ENCODE measurements at regions not wholly inside any gene's neighbourhood (a gene's known extent, or its start where the extent isn't known, plus 50 kb on each side); places are given as distances from the start of the nearest gene placed in this dataset.

DNA sequence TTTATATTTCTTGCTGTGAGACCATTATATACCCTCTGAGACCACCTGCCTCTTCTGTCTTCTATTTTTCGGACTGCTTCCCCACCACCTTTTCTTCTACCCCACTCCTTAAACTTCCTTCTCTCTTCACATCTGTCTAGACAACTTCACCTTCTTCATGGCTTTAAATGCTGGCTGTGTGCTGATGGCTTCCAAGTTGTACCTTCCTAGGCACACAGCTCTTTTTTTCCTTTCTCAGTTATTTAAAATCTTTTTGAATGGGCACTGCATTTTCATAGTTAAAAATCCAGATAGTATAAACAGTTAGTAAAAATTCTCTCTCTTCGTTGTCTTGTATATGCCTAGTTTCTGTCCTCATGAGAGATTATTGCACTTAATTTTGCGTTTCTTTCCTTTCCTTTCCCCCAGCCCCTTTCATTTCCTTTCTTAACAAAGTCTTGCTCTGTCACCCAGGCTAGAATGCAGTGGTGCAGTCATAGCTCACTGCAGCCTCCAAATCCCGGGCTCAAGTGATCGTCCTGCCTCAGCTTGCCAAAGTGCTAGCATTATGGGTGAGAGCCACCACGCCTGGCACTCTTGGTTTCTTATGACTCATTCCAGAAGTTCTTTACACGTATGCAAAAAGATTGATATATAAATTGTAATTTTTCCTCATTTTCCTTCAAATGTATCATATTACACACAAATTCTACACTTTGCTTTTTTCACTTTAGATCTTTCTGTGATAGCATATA lies 114.3 kb downstream of the NPIPB5 start:
- H3K9me2 ChIP-seq (replicated peaks; ENCODE audit: low read depth, low read length), result no peaks in the 10 kb centered on the region
- H3K79me2 ChIP-seq (ENCODE audit: insufficient read depth, low read length), result no peaks in the 10 kb centered on the region
- no peaks in the 10 kb centered on the region for H3K36me3 ChIP-seq (ENCODE audit: insufficient read depth, low read length)
- no peaks in the 10 kb centered on the region for H3K27me3 ChIP-seq (ENCODE audit: insufficient read depth, low read length, poor library complexity, severe bottlenecking)
- H3K9me3 ChIP-seq (ENCODE audit: insufficient read depth, low read depth, low read length), result no peaks in the 10 kb centered on the region
- no peak overlapping the region for H3K4me3 ChIP-seq (ENCODE audit: low read length, poor library complexity, severe bottlenecking)
- H3F3A ChIP-seq (ENCODE audit: low read depth), result no peaks in the 10 kb centered on the region
- H4K20me1 ChIP-seq (ENCODE audit: insufficient read depth, low read length, poor library complexity, severe bottlenecking), result no peaks in the 10 kb centered on the region
- H2AFZ ChIP-seq (ENCODE audit: low read length), result no peak overlapping the region
- no peak overlapping the region for H3K4me2 ChIP-seq (ENCODE audit: low read depth, low read length, poor library complexity, severe bottlenecking)
- no peaks in the 10 kb centered on the region for H3K4me1 ChIP-seq (ENCODE audit: insufficient read depth, low read length, poor library complexity, severe bottlenecking)
- no peak overlapping the region for H3K9ac ChIP-seq (ENCODE audit: low read depth, low read length, poor library complexity, severe bottlenecking)
- TF ChIP-seq, protein P1, sequence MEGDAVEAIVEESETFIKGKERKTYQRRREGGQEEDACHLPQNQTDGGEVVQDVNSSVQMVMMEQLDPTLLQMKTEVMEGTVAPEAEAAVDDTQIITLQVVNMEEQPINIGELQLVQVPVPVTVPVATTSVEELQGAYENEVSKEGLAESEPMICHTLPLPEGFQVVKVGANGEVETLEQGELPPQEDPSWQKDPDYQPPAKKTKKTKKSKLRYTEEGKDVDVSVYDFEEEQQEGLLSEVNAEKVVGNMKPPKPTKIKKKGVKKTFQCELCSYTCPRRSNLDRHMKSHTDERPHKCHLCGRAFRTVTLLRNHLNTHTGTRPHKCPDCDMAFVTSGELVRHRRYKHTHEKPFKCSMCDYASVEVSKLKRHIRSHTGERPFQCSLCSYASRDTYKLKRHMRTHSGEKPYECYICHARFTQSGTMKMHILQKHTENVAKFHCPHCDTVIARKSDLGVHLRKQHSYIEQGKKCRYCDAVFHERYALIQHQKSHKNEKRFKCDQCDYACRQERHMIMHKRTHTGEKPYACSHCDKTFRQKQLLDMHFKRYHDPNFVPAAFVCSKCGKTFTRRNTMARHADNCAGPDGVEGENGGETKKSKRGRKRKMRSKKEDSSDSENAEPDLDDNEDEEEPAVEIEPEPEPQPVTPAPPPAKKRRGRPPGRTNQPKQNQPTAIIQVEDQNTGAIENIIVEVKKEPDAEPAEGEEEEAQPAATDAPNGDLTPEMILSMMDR (conservative IDR thresholded peaks at IDR 0.05; ENCODE audit: low read length), result no peak
- no peak for TF ChIP-seq EZH2phosphoT487 (IDR thresholded peaks at IDR 0.05; ENCODE audit: borderline replicate concordance)

DNA sequence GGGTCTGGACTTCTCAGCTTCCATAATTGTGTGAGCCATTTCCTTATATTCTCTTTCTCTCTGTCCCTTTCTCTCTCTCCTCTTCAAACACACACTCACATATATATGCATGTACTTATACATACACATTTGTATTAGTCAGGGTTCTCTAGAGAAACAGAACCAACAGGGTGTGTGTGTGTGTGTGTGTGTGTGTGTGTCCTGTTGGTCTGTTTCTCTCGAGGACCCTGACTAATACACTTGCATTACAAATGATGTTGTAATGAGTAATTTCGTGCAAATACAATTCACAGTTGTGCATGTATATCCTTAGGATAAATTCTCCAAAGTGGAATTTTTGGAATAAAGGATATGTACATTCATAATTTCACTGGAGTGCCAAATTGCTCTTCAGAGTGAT lies 115.3 kb downstream of the NPIPB5 start:
- TF ChIP-seq, protein P1 (conservative IDR thresholded peaks at IDR 0.05; ENCODE audit: low read length), result no peak
- no peak for TF ChIP-seq EZH2phosphoT487 (IDR thresholded peaks at IDR 0.05; ENCODE audit: borderline replicate concordance)
- H4K20me1 ChIP-seq (ENCODE audit: insufficient read depth, low read length, poor library complexity, severe bottlenecking), result no peaks in the 10 kb centered on the region

DNA sequence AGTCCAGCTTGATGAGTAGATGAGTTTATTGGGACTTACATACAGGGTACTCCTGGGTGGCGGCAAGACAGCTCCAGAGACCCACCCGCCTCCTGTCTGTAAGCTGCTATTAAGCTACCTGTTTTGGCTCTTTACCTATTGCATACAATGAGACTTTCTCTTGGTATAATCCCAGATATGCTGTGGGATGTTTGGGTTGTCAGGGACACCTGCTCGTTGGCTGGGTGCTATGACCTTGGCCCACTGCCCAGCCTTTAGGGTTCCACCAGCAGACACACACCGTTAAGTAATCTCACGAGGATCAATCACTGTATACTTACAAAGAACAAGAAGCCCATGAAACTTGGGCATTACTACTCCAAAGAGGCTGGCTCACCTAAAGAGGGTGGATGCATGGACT lies 116.4 kb downstream of the NPIPB5 start:
- Histone ChIP-seq H3K36me3 (ENCODE audit: insufficient read depth, low read length) (no peaks in the 10 kb centered on the region), H3K9ac (ENCODE audit: low read depth, low read length, poor library complexity, severe bottlenecking) (no peak overlapping the region), H3K79me2 (ENCODE audit: insufficient read depth, low read length) (no peaks in the 10 kb centered on the region), H3K4me3 (ENCODE audit: low read length, poor library complexity, severe bottlenecking) (no peak overlapping the region), H3F3A (ENCODE audit: low read depth) (no peaks in the 10 kb centered on the region), H3K4me1 (ENCODE audit: insufficient read depth, low read length, poor library complexity, severe bottlenecking) (no peaks in the 10 kb centered on the region), H3K9me2 (replicated peaks; ENCODE audit: low read depth, low read length) (no peaks in the 10 kb centered on the region), H3K4me2 (ENCODE audit: low read depth, low read length, poor library complexity, severe bottlenecking) (no peak overlapping the region), H3K27me3 (ENCODE audit: insufficient read depth, low read length, poor library complexity, severe bottlenecking) (no peaks in the 10 kb centered on the region), H2AFZ (ENCODE audit: low read length) (no peak overlapping the region), H4K20me1 (ENCODE audit: insufficient read depth, low read length, poor library complexity, severe bottlenecking) (no peaks in the 10 kb centered on the region), H3K9me3 (ENCODE audit: insufficient read depth, low read depth, low read length) (no peaks in the 10 kb centered on the region)
- TF ChIP-seq EZH2phosphoT487 (IDR thresholded peaks at IDR 0.05; ENCODE audit: borderline replicate concordance), result no peak
- TF ChIP-seq, protein P1 (conservative IDR thresholded peaks at IDR 0.05; ENCODE audit: low read length), result no peak

More for the DNA sequence above, 115.3 kb downstream of the NPIPB5 start:
- no peaks in the 10 kb centered on the region for H3K9me2 ChIP-seq (replicated peaks; ENCODE audit: low read depth, low read length)
- no peak overlapping the region for H3K9ac ChIP-seq (ENCODE audit: low read depth, low read length, poor library complexity, severe bottlenecking)
- H3K4me3 ChIP-seq (ENCODE audit: low read length, poor library complexity, severe bottlenecking), result no peak overlapping the region
- H2AFZ ChIP-seq (ENCODE audit: low read length), result no peak overlapping the region
- no peaks in the 10 kb centered on the region for H3K4me1 ChIP-seq (ENCODE audit: insufficient read depth, low read length, poor library complexity, severe bottlenecking)
- no peaks in the 10 kb centered on the region for H3K36me3 ChIP-seq (ENCODE audit: insufficient read depth, low read length)
- H3K9me3 ChIP-seq (ENCODE audit: insufficient read depth, low read depth, low read length), result no peaks in the 10 kb centered on the region
- H3K79me2 ChIP-seq (ENCODE audit: insufficient read depth, low read length), result no peaks in the 10 kb centered on the region
- H3F3A ChIP-seq (ENCODE audit: low read depth), result no peaks in the 10 kb centered on the region
- no peaks in the 10 kb centered on the region for H3K27me3 ChIP-seq (ENCODE audit: insufficient read depth, low read length, poor library complexity, severe bottlenecking)
- H3K4me2 ChIP-seq (ENCODE audit: low read depth, low read length, poor library complexity, severe bottlenecking), result no peak overlapping the region

Data from Loucy (cell line).